ENCODE measurements at regions not wholly inside any gene's neighbourhood (a gene's known extent, or its start where the extent isn't known, plus 50 kb on each side); places are given as distances from the start of the nearest gene placed in this dataset.
"Not testable (repeated sequence)": the region's sequence is repeated elsewhere in the genome, so short reads cannot be mapped to it uniquely, and the experiment has no call there.

GRCh38 chr1:95668165-95668564 is 434.2 kb downstream of the RWDD3 start:
- TF ChIP-seq CTCF (IDR thresholded peaks at IDR 0.05): no peak
- no peak overlapping the region for H3K27ac ChIP-seq (ENCODE audit: low read depth in 1 of 2, low read length in 2 of 2)
- Mint-ChIP-seq H3K36me3 (ENCODE audit: low read depth) (no peaks in the 10 kb centered on the region), H3K27ac (no peak overlapping the region), H3K27me3 (no peaks in the 10 kb centered on the region), H3K4me1 (ENCODE audit: low read depth) (no peaks in the 10 kb centered on the region), H3K4me3 (no peak overlapping the region), H3K9me3 (peaks cover 15% of the 10 kb centered on the region)
- CTCF ChIA-PET: no interaction called here
- no peaks in the 10 kb centered on the region for H3K4me1 ChIP-seq (ENCODE audit: insufficient read depth, low read length)
- intact Hi-C loops (cut with DNase I, micrococcal nuclease): no loop called here
- no peak for ATAC-seq (ENCODE audit: poor library complexity)
- no peak for DNase-seq
- POLR2A ChIA-PET: no interaction called here
- H3K27me3 ChIP-seq (ENCODE audit: control insufficient read depth in 1 of 2, insufficient read depth in 2 of 2, low read length in 2 of 2): no peaks in the 10 kb centered on the region
- no peak overlapping the region for H3K4me3 ChIP-seq (ENCODE audit: low read length)
- H3K9me3 ChIP-seq (ENCODE audit: control insufficient read depth in 1 of 2, insufficient read depth in 1 of 2, low read length in 2 of 2): peaks cover 0 to 8% of the 10 kb centered on the region in 2 experiments
- no peaks in the 10 kb centered on the region for H3K36me3 ChIP-seq (ENCODE audit: insufficient read depth, low read length)

- H3K4me1 ChIP-seq (ENCODE audit: insufficient read depth, low read length); H3K36me3 Mint-ChIP-seq (ENCODE audit: low read depth); CTCF ChIA-PET; H3K4me3 Mint-ChIP-seq; H3K9me3 ChIP-seq (ENCODE audit: control insufficient read depth in 1 of 2, insufficient read depth in 1 of 2, low read length in 2 of 2); H3K4me1 Mint-ChIP-seq (ENCODE audit: low read depth); H3K36me3 ChIP-seq (ENCODE audit: insufficient read depth, low read length); H3K27ac Mint-ChIP-seq; POLR2A ChIA-PET; H3K4me3 ChIP-seq (ENCODE audit: low read length); DNase-seq; H3K27me3 ChIP-seq (ENCODE audit: control insufficient read depth in 1 of 2, insufficient read depth in 2 of 2, low read length in 2 of 2); ATAC-seq (ENCODE audit: poor library complexity); H3K27me3 Mint-ChIP-seq; H3K27ac ChIP-seq (ENCODE audit: low read depth in 1 of 2, low read length in 2 of 2): not testable (repeated sequence)
- intact Hi-C loops (cut with DNase I, micrococcal nuclease): loop anchor here in 1 of 2 experiments (5.0 kb wide), 1 partner anchor 47 kb away; no protein-coding TSS in a partner anchor
- H3K9me3 Mint-ChIP-seq: peaks cover 14% of the 10 kb centered on the region
Measured at GRCh38 chr1:95669638-95670037, 435.6 kb downstream of the RWDD3 start.

- Mint-ChIP-seq H3K36me3 (ENCODE audit: low read depth) (no peaks in the 10 kb centered on the region), H3K4me3 (no peak overlapping the region), H3K27ac (no peak overlapping the region), H3K27me3 (no peaks in the 10 kb centered on the region), H3K4me1 (ENCODE audit: low read depth) (no peaks in the 10 kb centered on the region), H3K9me3 (peaks cover 11% of the 10 kb centered on the region)
- TF ChIP-seq CTCF (IDR thresholded peaks at IDR 0.05): no peak
- POLR2A ChIA-PET: no interaction called here
- CTCF ChIA-PET: no interaction called here
- DNase-seq (no peak), ATAC-seq (ENCODE audit: poor library complexity) (no peak)
- H3K9me3 ChIP-seq (ENCODE audit: control insufficient read depth in 1 of 2, insufficient read depth in 1 of 2, low read length in 2 of 2): peaks cover 0 to 8% of the 10 kb centered on the region in 2 experiments
- intact Hi-C loops (cut with DNase I, micrococcal nuclease): loop anchor here in 1 of 2 experiments (5.0 kb wide), 1 partner anchor 49 kb away; no protein-coding TSS in a partner anchor
- H3K27ac ChIP-seq (ENCODE audit: low read depth in 1 of 2, low read length in 2 of 2): no peak overlapping the region
- H3K27me3 ChIP-seq (ENCODE audit: control insufficient read depth in 1 of 2, insufficient read depth in 2 of 2, low read length in 2 of 2): no peaks in the 10 kb centered on the region
- no peaks in the 10 kb centered on the region for H3K4me1 ChIP-seq (ENCODE audit: insufficient read depth, low read length)
- no peak overlapping the region for H3K4me3 ChIP-seq (ENCODE audit: low read length)
- no peaks in the 10 kb centered on the region for H3K36me3 ChIP-seq (ENCODE audit: insufficient read depth, low read length)
Measured at GRCh38 chr1:95671098-95671497, 437.1 kb downstream of the RWDD3 start.

- Mint-ChIP-seq H3K27me3 (no peaks in the 10 kb centered on the region), H3K4me1 (ENCODE audit: low read depth) (no peaks in the 10 kb centered on the region), H3K9me3 (peaks cover 2% of the 10 kb centered on the region), H3K36me3 (ENCODE audit: low read depth) (no peaks in the 10 kb centered on the region), H3K27ac (no peak overlapping the region), H3K4me3 (no peak overlapping the region)
- no peaks in the 10 kb centered on the region for H3K4me1 ChIP-seq (ENCODE audit: insufficient read depth, low read length)
- H3K4me3 ChIP-seq (ENCODE audit: low read length): no peak overlapping the region
- no peaks in the 10 kb centered on the region for H3K27me3 ChIP-seq (ENCODE audit: control insufficient read depth in 1 of 2, insufficient read depth in 2 of 2, low read length in 2 of 2)
- ChIA-PET POLR2A (no interaction called here), CTCF (no interaction called here)
- DNase-seq (no peak), ATAC-seq (ENCODE audit: poor library complexity) (no peak)
- no peaks in the 10 kb centered on the region for H3K9me3 ChIP-seq (ENCODE audit: control insufficient read depth in 1 of 2, insufficient read depth in 1 of 2, low read length in 2 of 2)
- no peaks in the 10 kb centered on the region for H3K36me3 ChIP-seq (ENCODE audit: insufficient read depth, low read length)
- intact Hi-C loops (cut with DNase I, micrococcal nuclease): no loop called here
- TF ChIP-seq CTCF (IDR thresholded peaks at IDR 0.05): no peak
- no peak overlapping the region for H3K27ac ChIP-seq (ENCODE audit: low read depth in 1 of 2, low read length in 2 of 2)
Measured at GRCh38 chr1:95679262-95679661, 445.3 kb downstream of the RWDD3 start.
